ENCODE measurements at regions not wholly inside any gene's neighbourhood (a gene's known extent, or its start where the extent isn't known, plus 50 kb on each side); places are given as distances from the start of the nearest gene placed in this dataset.

DNA sequence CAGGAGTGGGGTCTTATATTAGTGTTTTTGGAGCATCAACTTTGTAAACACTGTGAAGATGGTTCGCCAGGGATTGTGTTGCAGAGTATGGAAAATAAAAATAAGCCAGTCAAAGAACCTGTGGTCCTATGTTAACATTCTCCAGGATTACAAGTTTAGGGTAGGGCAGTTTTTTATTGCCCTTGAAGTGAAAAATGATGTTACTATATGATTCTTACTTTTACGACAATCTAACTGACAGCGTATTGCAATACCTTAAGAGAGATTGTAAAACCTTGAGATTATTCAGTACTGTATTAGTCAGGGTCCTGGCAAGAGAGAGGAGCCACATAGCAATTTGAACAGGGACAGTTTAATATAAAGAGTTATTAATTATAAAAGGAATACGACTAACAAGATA, 144.7 kb upstream of the ZNF608 start:
- H3K4me3 Mint-ChIP-seq, result no peak overlapping the region
- 95 to 100% methylated on average over 3 of the region's 4 CpGs for WGBS, 2 experiments (ENCODE audit: insufficient coverage in 1 of 2, insufficient read length in 1 of 2)
- H3K27ac ChIP-seq (ENCODE audit: low read depth, low read length), result no peak overlapping the region
- peaks cover 13% of the 10 kb centered on the region for H3K4me1 ChIP-seq (ENCODE audit: control insufficient read depth, insufficient read depth, low read length)
- no peaks in the 10 kb centered on the region for H3K36me3 ChIP-seq (ENCODE audit: control insufficient read depth, insufficient read depth, low read length)
- H3K27me3 ChIP-seq (ENCODE audit: control insufficient read depth, insufficient read depth, low read length, poor library complexity, severe bottlenecking), result no peaks in the 10 kb centered on the region
- no peak overlapping the region for H3K4me3 ChIP-seq (ENCODE audit: low read length)
- H3K27ac Mint-ChIP-seq, result no peak overlapping the region
- H3K9ac ChIP-seq (ENCODE audit: extremely low read depth, low read length, poor library complexity, severe bottlenecking), result no peak overlapping the region
- peaks cover 12% of the 10 kb centered on the region for H3K9me3 Mint-ChIP-seq
- H3K9me3 ChIP-seq (ENCODE audit: control insufficient read depth, low read length), result peaks cover 5% of the 10 kb centered on the region
- peaks cover 10% of the 10 kb centered on the region for H3K36me3 Mint-ChIP-seq (ENCODE audit: low read depth)
- DNase-seq, result no peak
- no peaks in the 10 kb centered on the region for H3K27me3 Mint-ChIP-seq (ENCODE audit: insufficient read depth)
- TF ChIP-seq CTCF (conservative IDR thresholded peaks at IDR 0.05), result no peak
- H3K4me1 Mint-ChIP-seq, result peaks cover 38% of the 10 kb centered on the region

GRCh38 chr5:124892185-124892848, 145.9 kb upstream of the ZNF608 start:
- Mint-ChIP-seq H3K9me3 (peaks cover 19% of the 10 kb centered on the region), H3K36me3 (ENCODE audit: low read depth) (peaks cover 10% of the 10 kb centered on the region), H3K27me3 (ENCODE audit: insufficient read depth) (no peaks in the 10 kb centered on the region), H3K27ac (no peak overlapping the region), H3K4me3 (no peak overlapping the region), H3K4me1 (peaks cover 30% of the 10 kb centered on the region)
- Histone ChIP-seq H3K9me3 (ENCODE audit: control insufficient read depth, low read length) (peaks cover 10% of the 10 kb centered on the region), H3K4me1 (ENCODE audit: control insufficient read depth, insufficient read depth, low read length) (peaks cover 13% of the 10 kb centered on the region), H3K4me3 (ENCODE audit: low read length) (no peak overlapping the region), H3K27ac (ENCODE audit: low read depth, low read length) (no peak overlapping the region), H3K36me3 (ENCODE audit: control insufficient read depth, insufficient read depth, low read length) (no peaks in the 10 kb centered on the region), H3K9ac (ENCODE audit: extremely low read depth, low read length, poor library complexity, severe bottlenecking) (no peak overlapping the region), H3K27me3 (ENCODE audit: control insufficient read depth, insufficient read depth, low read length, poor library complexity, severe bottlenecking) (no peaks in the 10 kb centered on the region)
- WGBS, 2 experiments (ENCODE audit: insufficient coverage in 1 of 2, insufficient read length in 1 of 2), result 94 to 97% methylated on average over 20 to 48 of the region's 48 CpGs
- DNase-seq, result no peak
- TF ChIP-seq CTCF (conservative IDR thresholded peaks at IDR 0.05), result no peak

- Mint-ChIP-seq H3K4me3 (no peak overlapping the region), H3K27ac (no peak overlapping the region), H3K36me3 (ENCODE audit: low read depth) (peaks cover 12% of the 10 kb centered on the region), H3K9me3 (peaks cover 25% of the 10 kb centered on the region), H3K27me3 (ENCODE audit: insufficient read depth) (no peaks in the 10 kb centered on the region), H3K4me1 (peaks cover 9% of the 10 kb centered on the region)
- Histone ChIP-seq H3K9me3 (ENCODE audit: control insufficient read depth, low read length) (peaks cover 12% of the 10 kb centered on the region), H3K9ac (ENCODE audit: extremely low read depth, low read length, poor library complexity, severe bottlenecking) (no peak overlapping the region), H3K27ac (ENCODE audit: low read depth, low read length) (no peak overlapping the region), H3K4me1 (ENCODE audit: control insufficient read depth, insufficient read depth, low read length) (no peaks in the 10 kb centered on the region), H3K27me3 (ENCODE audit: control insufficient read depth, insufficient read depth, low read length, poor library complexity, severe bottlenecking) (no peaks in the 10 kb centered on the region), H3K36me3 (ENCODE audit: control insufficient read depth, insufficient read depth, low read length) (no peaks in the 10 kb centered on the region), H3K4me3 (ENCODE audit: low read length) (no peak overlapping the region)
- no peak for DNase-seq
- no peak for TF ChIP-seq CTCF (conservative IDR thresholded peaks at IDR 0.05)
- 93 to 96% methylated on average over 4 of the region's 4 CpGs for WGBS, 2 experiments (ENCODE audit: insufficient coverage in 1 of 2, insufficient read length in 1 of 2)
Measured at GRCh38 chr5:124894541-124894940, 148.1 kb upstream of the ZNF608 start.
